ENCODE measurements at regions not wholly inside any gene's neighbourhood (a gene's known extent, or its start where the extent isn't known, plus 50 kb on each side); places are given as distances from the start of the nearest gene placed in this dataset.

GRCh38 chr3:178440043-178440442 lies 96.2 kb upstream of the KCNMB2 start:
- TF ChIP-seq CTCF (IDR thresholded peaks at IDR 0.05) (no peak), POLR2A (IDR thresholded peaks at IDR 0.05) (no peak), POLR2AphosphoS5 (IDR thresholded peaks at IDR 0.05) (no peak)

Measured in breast epithelium (tissue), 3 donors.